K562 (cell line): ENCODE measurements at regions not wholly inside any gene's neighbourhood (a gene's known extent, or its start where the extent isn't known, plus 50 kb on each side); places are given as distances from the start of the nearest gene placed in this dataset.

Experiments
- ATAC-seq: fragments of 200-7000 bp; cut with Tn5 transposase; 3 replicates; pipeline ENCODE4 v1.9.1; 2020; ENCODE audit warnings: moderate library complexity
- BruUV-seq: library from RNA; stranded (reverse); fragments of 400-500 nt; replicated peaks from 2 replicates; lab custom pipeline; 2021; lab: Mats Ljungman, UMichigan
- CTCF ChIA-PET: fragments of 300-600 bp; formaldehyde crosslinking; extraction: SDS; loops from one replicate; lab custom pipeline; 2021; ENCODE audit warnings: low intra/inter-chr PET ratio; lab: Yijun Ruan, JAX
- POLR2A ChIA-PET: fragments of 300-600, 350-650 bp; sonication (Branson Sonifier 250); formaldehyde crosslinking; extraction: SDS; loops from one replicate; lab custom pipeline; 2021; ENCODE audit warnings: antibody characterized with exemption, inconsistent platforms; lab: Yijun Ruan, JAX
- DNase-seq, 4 experiments: peaks; one replicate each; pipeline versions ENCODE4 v3.0.0 to v3.0.0-alpha.2; 2011 to 2018; ENCODE audit warnings: low spot score in 3 of 4, mixed read lengths in 3 of 4; ENCODE audit errors: extremely low read depth in 1 of 4
- FAIRE-seq: peaks from 2 replicates; lab custom pipeline; 2011; peaks lifted over from hg19 to GRCh38; lab: Jason Lieb, UNC
- H2AFZ ChIP-seq: 2 replicates; pipeline ENCODE4 v1.6.0; 2011; ENCODE audit warnings: low read depth, low read length, control low read depth, inconsistent platforms
- H3K27ac ChIP-seq: fragments of 200-600 bp; 3 replicates; pipeline ENCODE4 v1.8.0; 2011; ENCODE audit warnings: low read depth, mild to moderate bottlenecking, control low read depth, inconsistent platforms, low read length, moderate library complexity, mixed read lengths; ENCODE audit errors: extremely low read depth
- H3K27me3 ChIP-seq, 2 experiments: fragments of 300-600 bp in 1 of 2; 2 replicates in 1 of 2; 3 replicates in 1 of 2; pipeline versions ENCODE4 v1.6.0 to v1.8.0; 2011; ENCODE audit warnings: inconsistent platforms in 2 of 2, low read length in 2 of 2, mild to moderate bottlenecking in 1 of 2, mixed read lengths in 1 of 2, moderate library complexity in 1 of 2; ENCODE audit not compliant: control insufficient read depth in 2 of 2, insufficient read depth in 2 of 2
- H3K36me3 ChIP-seq: fragments of 300-600 bp; 3 replicates; pipeline ENCODE4 v1.8.0; 2011; ENCODE audit warnings: mild to moderate bottlenecking, low read length, inconsistent platforms; ENCODE audit not compliant: control insufficient read depth, insufficient read depth
- H3K4me1 ChIP-seq, 2 experiments: fragments of 200-600 bp in 1 of 2; replicated peaks in 1 of 2; 2 replicates in 1 of 2; 3 replicates in 1 of 2; pipeline versions ENCODE4 v1.5.1 to v1.8.0; 2011; ENCODE audit warnings: inconsistent platforms in 2 of 2, low read length in 2 of 2, mild to moderate bottlenecking in 1 of 2, mixed read lengths in 1 of 2, moderate library complexity in 1 of 2; ENCODE audit not compliant: control insufficient read depth in 2 of 2, insufficient read depth in 2 of 2
- H3K4me2 ChIP-seq: 2 replicates; pipeline ENCODE4 v1.6.1; 2011; ENCODE audit warnings: low read length, control low read depth, inconsistent platforms, mixed read lengths; ENCODE audit not compliant: insufficient read depth
- H3K4me3 ChIP-seq: fragments of 200-600 bp; sonication (generic), shearing (Covaris generic); 2 replicates; pipeline ENCODE4 v1.5.1; 2016; ENCODE audit warnings: control low read depth, inconsistent platforms
- H3K79me2 ChIP-seq: fragments of 200-600 bp; 3 replicates; pipeline ENCODE4 v1.8.0; 2011; ENCODE audit warnings: low read length, inconsistent platforms; ENCODE audit not compliant: control insufficient read depth, insufficient read depth
- H3K9ac ChIP-seq, 2 experiments: 2 replicates each; pipeline versions ENCODE4 v1.6.0 to v1.6.1; 2011; ENCODE audit warnings: low read depth in 2 of 2, low read length in 2 of 2, control low read depth in 1 of 2, inconsistent platforms in 1 of 2, mild to moderate bottlenecking in 1 of 2, mixed read lengths in 1 of 2; ENCODE audit not compliant: insufficient read depth in 1 of 2
- H3K9me1 ChIP-seq: one replicate; pipeline ENCODE4 v1.6.0; 2011; ENCODE audit warnings: inconsistent platforms, mild to moderate bottlenecking, low read length, moderate library complexity; ENCODE audit not compliant: control insufficient read depth, insufficient read depth
- H3K9me3 ChIP-seq: replicated peaks from 2 replicates; pipeline ENCODE4 v1.5.1; 2011; ENCODE audit warnings: low read depth, low read length, inconsistent platforms; ENCODE audit not compliant: control insufficient read depth, insufficient read depth
- H4K20me1 ChIP-seq: replicated peaks from 2 replicates; pipeline ENCODE4 v1.6.1; 2011; ENCODE audit warnings: low read length, inconsistent platforms, mixed read lengths; ENCODE audit not compliant: control insufficient read depth, insufficient read depth
- EHMT2 ChIP-seq: fragments of 450-650 bp; IDR thresholded peaks from 2 replicates; pipeline ENCODE4 v1.6.1; 2018; ENCODE audit warnings: antibody characterized with exemption
- HNRNPUL1 ChIP-seq: fragments of 200-400 bp; formaldehyde crosslinking; IDR thresholded peaks from 2 replicates; pipeline ENCODE4 v1.6.1; 2017; ENCODE audit warnings: low read length
- JUND ChIP-seq, 2 experiments: IDR thresholded peaks; 2 replicates in 1 of 2; 3 replicates in 1 of 2; pipeline ENCODE4 v1.6.1; 2011; ENCODE audit warnings: borderline replicate concordance in 2 of 2, low read depth in 2 of 2, low read length in 2 of 2, improper control_type of control experiment in 1 of 2, missing biosample characterization in 1 of 2, missing genetic modification characterization in 1 of 2, missing genetic modification reagents in 1 of 2
- MECOM ChIP-seq: fragments of 250-450 bp; sonication (Bioruptor Pico); IDR thresholded peaks from 2 replicates; pipeline ENCODE4 v1.8.0; 2022; ENCODE audit warnings: inconsistent platforms
- SMAD1 ChIP-seq: fragments of 150-350 bp; IDR thresholded peaks from 2 replicates; pipeline ENCODE4 v1.6.1; 2014; ENCODE audit warnings: low read length, low read depth; ENCODE audit not compliant: partially characterized antibody
- STAG1 ChIP-seq: sonication (generic); formaldehyde crosslinking; IDR thresholded peaks from 2 replicates; pipeline ENCODE4 v1.5.0; 2020; ENCODE audit warnings: missing genetic modification reagents, borderline replicate concordance
- ZNF146 ChIP-seq: IDR thresholded peaks from one replicate; pipeline ENCODE4 v1.6.1; 2018; ENCODE audit warnings: missing compliant biosample characterization; ENCODE audit not compliant: unreplicated experiment
- ZNF184 ChIP-seq: sonication (generic); formaldehyde crosslinking; IDR thresholded peaks from 2 replicates; pipeline ENCODE4 v1.5.0; 2020; ENCODE audit warnings: missing genetic modification reagents
- ZNF224 ChIP-seq: sonication (generic); formaldehyde crosslinking; IDR thresholded peaks from 2 replicates; pipeline ENCODE4 v1.8.0; 2022; ENCODE audit warnings: mild to moderate bottlenecking, missing genetic modification reagents
- WGBS: fragments of 100-300 bp; shearing (Covaris generic); methylation state at CpG from one replicate; pipeline ENCODE4 v1.1.6; 2016; ENCODE audit warnings: low coverage, mixed read lengths; ENCODE audit not compliant: insufficient coverage; ENCODE audit errors: missing lambda C conversion rate; 5-methylcytosine and 5-hydroxymethylcytosine counted together
- in situ Hi-C: fragments of 300-500 bp; cut with MboI; formaldehyde crosslinking; loops from 4 replicates; pipeline ENCODE4 v1.15.0; 2018; ENCODE audit warnings: inconsistent platforms, mixed read lengths
- intact Hi-C: fragments of 100-400 bp; cut with micrococcal nuclease; formaldehyde crosslinking; loops from 2 replicates; pipeline ENCODE4 v1.14.2; 2022
- TF ChIP-seq, protein P1 (sequence below): fragments of 250-450 bp; sonication (Bioruptor Pico); IDR thresholded peaks from 2 replicates; pipeline ENCODE4 v1.8.0; 2021; ENCODE audit warnings: mild to moderate bottlenecking, moderate library complexity
- TF ChIP-seq, protein P2 (sequence below): fragments of 450-650 bp; formaldehyde crosslinking; conservative IDR thresholded peaks from 2 replicates; pipeline ENCODE4 v1.4.0; 2022; ENCODE audit warnings: mild to moderate bottlenecking, missing genetic modification characterization
- TF ChIP-seq, protein P3 (sequence below): fragments of 150-350 bp; IDR thresholded peaks from 2 replicates; pipeline ENCODE4 v1.6.1; 2014; ENCODE audit warnings: low read depth, mild to moderate bottlenecking, low read length, borderline replicate concordance
- TF ChIP-seq, protein P4 (sequence below): fragments of 450-650 bp; formaldehyde crosslinking; IDR thresholded peaks from 2 replicates; pipeline ENCODE4 v1.4.0; 2022; ENCODE audit warnings: mild to moderate bottlenecking, moderate library complexity

DNA sequence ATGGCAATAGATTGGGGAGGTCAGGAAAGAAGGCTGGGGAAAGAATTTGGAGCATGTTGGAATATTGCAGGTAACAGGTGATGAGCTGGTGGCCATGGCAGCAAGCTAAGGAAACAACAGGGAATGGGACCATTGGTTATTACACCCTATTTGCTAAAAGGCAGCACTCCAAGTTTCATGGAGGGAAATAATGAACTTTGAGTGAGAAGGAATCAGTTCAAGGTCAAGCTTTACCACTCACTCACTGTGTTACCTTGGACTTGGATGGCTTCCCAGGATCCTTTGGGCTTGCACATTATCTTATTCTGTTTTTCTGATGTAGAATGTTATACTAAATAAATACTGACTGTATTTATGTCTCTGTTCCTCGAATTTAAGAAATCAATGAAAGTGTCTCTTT, 792.8 kb upstream of the CDH8 start (continued):
- TF ChIP-seq HNRNPUL1 (no peak), STAG1 (CRISPR knock-in tag) (no peak)
- TF ChIP-seq, protein P1, sequence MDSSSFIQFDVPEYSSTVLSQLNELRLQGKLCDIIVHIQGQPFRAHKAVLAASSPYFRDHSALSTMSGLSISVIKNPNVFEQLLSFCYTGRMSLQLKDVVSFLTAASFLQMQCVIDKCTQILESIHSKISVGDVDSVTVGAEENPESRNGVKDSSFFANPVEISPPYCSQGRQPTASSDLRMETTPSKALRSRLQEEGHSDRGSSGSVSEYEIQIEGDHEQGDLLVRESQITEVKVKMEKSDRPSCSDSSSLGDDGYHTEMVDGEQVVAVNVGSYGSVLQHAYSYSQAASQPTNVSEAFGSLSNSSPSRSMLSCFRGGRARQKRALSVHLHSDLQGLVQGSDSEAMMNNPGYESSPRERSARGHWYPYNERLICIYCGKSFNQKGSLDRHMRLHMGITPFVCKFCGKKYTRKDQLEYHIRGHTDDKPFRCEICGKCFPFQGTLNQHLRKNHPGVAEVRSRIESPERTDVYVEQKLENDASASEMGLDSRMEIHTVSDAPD (CRISPR knock-in tag) = no peak
- TF ChIP-seq, protein P2, sequence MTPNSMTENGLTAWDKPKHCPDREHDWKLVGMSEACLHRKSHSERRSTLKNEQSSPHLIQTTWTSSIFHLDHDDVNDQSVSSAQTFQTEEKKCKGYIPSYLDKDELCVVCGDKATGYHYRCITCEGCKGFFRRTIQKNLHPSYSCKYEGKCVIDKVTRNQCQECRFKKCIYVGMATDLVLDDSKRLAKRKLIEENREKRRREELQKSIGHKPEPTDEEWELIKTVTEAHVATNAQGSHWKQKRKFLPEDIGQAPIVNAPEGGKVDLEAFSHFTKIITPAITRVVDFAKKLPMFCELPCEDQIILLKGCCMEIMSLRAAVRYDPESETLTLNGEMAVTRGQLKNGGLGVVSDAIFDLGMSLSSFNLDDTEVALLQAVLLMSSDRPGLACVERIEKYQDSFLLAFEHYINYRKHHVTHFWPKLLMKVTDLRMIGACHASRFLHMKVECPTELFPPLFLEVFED = no peak

DNA sequence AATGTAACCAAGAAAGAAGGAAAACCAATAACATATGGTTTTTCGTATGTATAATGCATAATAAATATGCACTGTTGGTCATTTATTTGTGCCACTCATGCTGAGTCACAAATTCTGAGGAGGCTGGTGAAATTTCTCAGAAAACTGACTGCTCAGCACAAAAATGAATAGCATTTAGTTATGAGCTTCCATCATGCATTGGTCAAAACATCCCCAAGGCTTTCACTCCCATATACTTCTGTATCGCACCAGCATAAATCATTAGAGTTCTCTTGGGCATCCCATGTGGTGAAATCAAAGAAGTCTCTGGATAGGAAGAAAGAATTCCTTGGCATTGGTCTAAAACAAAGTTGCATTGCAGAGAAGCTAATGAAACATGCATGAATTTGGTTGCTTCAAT, 785.6 kb upstream of the CDH8 start:
- Histone ChIP-seq H3K27ac (no peak overlapping the region), H3K9me1 (no peaks in the 10 kb centered on the region), H3K36me3 (no peaks in the 10 kb centered on the region), H2AFZ (no peak overlapping the region), H3K27me3 (no peaks in the 10 kb centered on the region), H3K4me1 (no peaks in the 10 kb centered on the region), H4K20me1 (no peaks in the 10 kb centered on the region), H3K9ac (no peak overlapping the region), H3K79me2 (no peaks in the 10 kb centered on the region), H3K4me2 (no peak overlapping the region), H3K4me3 (no peak overlapping the region), H3K9me3 (no peaks in the 10 kb centered on the region; the same call in 1 of the 2 replicates)
- ChIA-PET CTCF (no interaction called here), POLR2A (no interaction called here)
- in situ Hi-C loops = no loop called here
- BruUV-seq = no TSS peak
- 5% methylated on average over 2 of the region's 2 CpGs for WGBS
- intact Hi-C loops = no loop called here
- FAIRE-seq = no peak
- ATAC-seq = no peak
- no peak for DNase-seq
- TF ChIP-seq ZNF146 (CRISPR knock-in tag) = no peak
- TF ChIP-seq JUND (IDR thresholded peaks at IDR 0.05; ENCODE audit: borderline replicate concordance, low read depth, low read length) = no peak
- TF ChIP-seq JUND (tag; IDR thresholded peaks at IDR 0.05; ENCODE audit: borderline replicate concordance, low read depth, low read length) = no peak
- TF ChIP-seq, protein P3, sequence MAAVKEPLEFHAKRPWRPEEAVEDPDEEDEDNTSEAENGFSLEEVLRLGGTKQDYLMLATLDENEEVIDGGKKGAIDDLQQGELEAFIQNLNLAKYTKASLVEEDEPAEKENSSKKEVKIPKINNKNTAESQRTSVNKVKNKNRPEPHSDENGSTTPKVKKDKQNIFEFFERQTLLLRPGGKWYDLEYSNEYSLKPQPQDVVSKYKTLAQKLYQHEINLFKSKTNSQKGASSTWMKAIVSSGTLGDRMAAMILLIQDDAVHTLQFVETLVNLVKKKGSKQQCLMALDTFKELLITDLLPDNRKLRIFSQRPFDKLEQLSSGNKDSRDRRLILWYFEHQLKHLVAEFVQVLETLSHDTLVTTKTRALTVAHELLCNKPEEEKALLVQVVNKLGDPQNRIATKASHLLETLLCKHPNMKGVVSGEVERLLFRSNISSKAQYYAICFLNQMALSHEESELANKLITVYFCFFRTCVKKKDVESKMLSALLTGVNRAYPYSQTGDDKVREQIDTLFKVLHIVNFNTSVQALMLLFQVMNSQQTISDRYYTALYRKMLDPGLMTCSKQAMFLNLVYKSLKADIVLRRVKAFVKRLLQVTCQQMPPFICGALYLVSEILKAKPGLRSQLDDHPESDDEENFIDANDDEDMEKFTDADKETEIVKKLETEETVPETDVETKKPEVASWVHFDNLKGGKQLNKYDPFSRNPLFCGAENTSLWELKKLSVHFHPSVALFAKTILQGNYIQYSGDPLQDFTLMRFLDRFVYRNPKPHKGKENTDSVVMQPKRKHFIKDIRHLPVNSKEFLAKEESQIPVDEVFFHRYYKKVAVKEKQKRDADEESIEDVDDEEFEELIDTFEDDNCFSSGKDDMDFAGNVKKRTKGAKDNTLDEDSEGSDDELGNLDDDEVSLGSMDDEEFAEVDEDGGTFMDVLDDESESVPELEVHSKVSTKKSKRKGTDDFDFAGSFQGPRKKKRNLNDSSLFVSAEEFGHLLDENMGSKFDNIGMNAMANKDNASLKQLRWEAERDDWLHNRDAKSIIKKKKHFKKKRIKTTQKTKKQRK = no peak
- no peak for TF ChIP-seq ZNF224 (CRISPR knock-in tag)
- TF ChIP-seq, protein P4, sequence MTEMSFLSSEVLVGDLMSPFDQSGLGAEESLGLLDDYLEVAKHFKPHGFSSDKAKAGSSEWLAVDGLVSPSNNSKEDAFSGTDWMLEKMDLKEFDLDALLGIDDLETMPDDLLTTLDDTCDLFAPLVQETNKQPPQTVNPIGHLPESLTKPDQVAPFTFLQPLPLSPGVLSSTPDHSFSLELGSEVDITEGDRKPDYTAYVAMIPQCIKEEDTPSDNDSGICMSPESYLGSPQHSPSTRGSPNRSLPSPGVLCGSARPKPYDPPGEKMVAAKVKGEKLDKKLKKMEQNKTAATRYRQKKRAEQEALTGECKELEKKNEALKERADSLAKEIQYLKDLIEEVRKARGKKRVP (CRISPR knock-in tag) = no peak
- TF ChIP-seq MECOM = no peak
- TF ChIP-seq EHMT2 = no peak
- no peak for TF ChIP-seq ZNF184 (CRISPR knock-in tag)
- no peak for TF ChIP-seq SMAD1
